MM.1S (cell line): ENCODE measurements at regions not wholly inside any gene's neighbourhood (a gene's known extent, or its start where the extent isn't known, plus 50 kb on each side); places are given as distances from the start of the nearest gene placed in this dataset.

Experiments used
- CTCF ChIP-seq: fragments of 300-600 bp; sonication (generic); IDR thresholded peaks from 2 replicates; pipeline ENCODE4 v1.5.1; 2016; ENCODE audit warnings: antibody characterized with exemption, low read length, mixed read lengths
- EZH2 ChIP-seq: fragments of 300-600 bp; sonication (generic); optimal IDR thresholded peaks from 2 replicates; pipeline ENCODE3; 2017; ENCODE audit warnings: low read depth, mild to moderate bottlenecking, antibody characterized with exemption, low read length, mixed read lengths

GRCh38 chr3:40780291-40780924, 255.6 kb downstream of the ZNF621 start:
- no peak for TF ChIP-seq EZH2
- TF ChIP-seq CTCF: no peak
